Femur (tissue), 1 donor: ENCODE measurements at regions not wholly inside any gene's neighbourhood (a gene's known extent, or its start where the extent isn't known, plus 50 kb on each side); places are given as distances from the start of the nearest gene placed in this dataset.

Experiments used
- DNase-seq: peaks from one replicate; pipeline ENCODE4 v3.0.0-alpha.2; 2017

DNA sequence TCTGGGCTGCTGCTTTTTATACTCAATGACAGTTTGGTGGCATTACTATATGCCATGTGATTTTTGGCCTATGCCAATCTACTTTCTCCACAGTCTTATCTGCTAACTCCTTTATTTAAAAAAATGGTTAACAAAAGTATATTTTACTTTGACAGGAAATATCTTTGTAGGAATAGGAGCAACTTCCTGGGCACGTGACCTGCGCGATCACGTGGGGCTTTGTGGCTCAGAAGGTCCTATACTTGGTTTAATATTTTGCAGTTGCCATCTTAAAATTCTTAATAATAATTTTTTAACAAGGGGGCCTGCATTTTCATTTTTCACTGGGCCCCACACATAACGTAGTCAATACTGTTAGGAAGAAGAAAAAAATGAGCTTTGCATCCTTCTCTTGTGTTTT lies 249.7 kb downstream of the ACTR3 start:
- DNase-seq, result no peak

DNA sequence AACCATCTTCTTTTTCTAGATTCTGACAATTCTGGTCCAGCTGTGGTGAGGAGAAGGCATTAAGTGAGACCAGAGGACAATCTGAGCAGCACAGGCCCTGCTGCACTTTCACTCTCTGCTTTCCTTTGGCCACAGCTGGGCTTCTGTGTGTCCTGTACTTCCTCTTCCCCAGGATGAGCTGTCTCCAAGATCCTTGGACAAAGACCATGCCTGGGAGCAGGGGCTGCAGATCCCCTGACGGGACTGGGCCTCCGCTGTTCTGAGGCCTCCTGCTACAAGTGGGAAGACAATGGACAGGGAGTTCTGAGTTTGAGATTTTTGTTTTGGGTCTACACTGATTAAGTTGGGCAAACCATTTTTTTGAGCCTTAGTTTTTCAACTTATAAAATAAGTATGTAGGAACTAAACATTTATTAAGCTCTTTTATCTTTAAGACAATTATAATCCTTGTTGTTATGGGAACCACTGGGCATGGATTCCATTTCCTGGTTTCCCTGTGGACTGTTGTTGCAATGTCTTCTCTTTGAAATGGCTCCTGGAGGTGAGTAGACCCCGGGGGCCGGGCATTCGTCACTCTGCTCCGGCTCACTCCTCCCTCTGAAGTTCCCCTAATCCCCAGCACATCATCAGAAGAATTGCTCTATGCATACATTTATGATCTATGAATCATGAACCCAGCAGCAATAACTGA lies 266.6 kb downstream of the ACTR3 start:
- peak; percentile 20 for DNase-seq

DNA sequence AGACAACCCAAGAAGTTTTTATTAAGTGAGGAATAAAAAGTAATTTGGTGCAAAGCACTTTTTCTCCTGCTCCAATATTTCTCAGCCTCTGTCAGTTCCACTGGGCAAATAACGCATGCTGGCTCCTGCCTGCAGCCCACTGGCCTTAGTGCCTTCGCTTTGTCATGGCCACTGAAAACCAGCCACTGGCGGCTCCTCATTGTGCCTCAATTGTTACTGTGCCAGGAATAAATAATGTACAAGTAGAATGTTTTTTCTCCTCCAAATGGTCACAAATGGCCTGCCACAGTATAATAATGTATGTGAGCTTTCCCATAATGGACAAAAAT lies 267.1 kb downstream of the ACTR3 start:
- DNase-seq, result no peak

GRCh38 chr2:114160263-114160981 lies 270.5 kb downstream of the ACTR3 start:
- DNase-seq, result no peak

DNA sequence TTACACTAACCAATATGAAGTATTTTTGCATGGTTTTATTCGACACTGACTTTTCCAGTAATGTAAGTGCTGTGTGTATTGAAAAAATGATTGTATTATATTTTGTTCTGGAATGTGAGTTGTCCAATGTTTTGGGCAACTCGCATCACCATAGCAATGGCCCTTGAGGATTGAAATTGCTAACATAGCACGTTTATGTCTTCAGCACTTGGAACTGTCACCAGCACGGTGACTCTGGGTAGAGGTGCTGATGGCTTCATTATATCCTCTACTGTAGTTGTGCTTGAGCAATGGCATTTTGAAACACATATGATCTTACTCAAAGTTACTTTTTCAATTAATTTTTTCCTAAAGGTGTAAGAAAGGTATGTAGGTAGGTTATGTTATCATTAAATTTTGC lies 271.5 kb downstream of the ACTR3 start:
- DNase-seq, result no peak

GRCh38 chr2:114167799-114168198 lies 274.6 kb upstream of the DPP10 start:
- no peak for DNase-seq

DNA sequence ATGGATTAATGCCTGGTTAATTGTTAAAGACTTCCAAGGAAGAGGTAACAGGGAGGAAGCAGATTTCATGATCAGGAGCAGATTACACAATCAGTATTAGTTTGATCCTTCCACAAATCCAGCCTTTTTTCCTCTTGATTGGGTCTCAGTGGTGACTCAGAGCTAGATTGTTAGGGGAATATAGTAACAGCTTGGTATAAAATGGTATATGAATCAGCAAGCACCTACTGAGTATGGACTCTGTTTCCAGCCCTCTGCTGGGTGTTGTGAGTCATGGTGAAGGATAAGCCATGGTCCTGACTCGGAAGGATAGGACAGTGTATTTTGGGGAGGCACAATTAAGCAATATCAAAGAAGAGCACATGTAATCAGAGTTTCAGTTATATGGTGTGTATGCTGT lies 272.4 kb upstream of the DPP10 start:
- no peak for DNase-seq

GRCh38 chr2:114175507-114175906 lies 266.9 kb upstream of the DPP10 start:
- DNase-seq, result no peak

- peak; percentile 19 for DNase-seq
Observed at GRCh38 chr2:114185501-114185900, 256.9 kb upstream of the DPP10 start.

GRCh38 chr2:114192362-114192761 lies 250.1 kb upstream of the DPP10 start:
- DNase-seq, result no peak

DNA sequence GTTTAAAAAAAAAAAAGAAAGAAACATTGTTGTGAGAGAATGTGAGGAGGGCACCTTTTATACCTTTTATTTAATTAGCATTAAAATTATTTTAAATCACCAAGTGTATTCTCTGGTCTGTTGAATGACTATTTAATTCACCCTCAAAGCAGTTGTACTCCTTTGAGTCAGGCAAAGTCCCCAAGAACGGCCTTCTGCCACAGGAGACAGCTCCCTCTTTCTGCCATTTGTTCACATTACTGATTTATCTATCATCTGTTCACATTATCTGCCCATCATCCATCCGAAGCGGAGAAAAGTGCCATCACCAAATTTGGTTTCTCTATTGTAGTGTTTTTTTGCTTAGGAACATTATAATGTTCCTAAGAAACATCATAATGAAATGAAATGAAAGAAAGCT lies 240.7 kb upstream of the DPP10 start:
- no peak for DNase-seq

DNA sequence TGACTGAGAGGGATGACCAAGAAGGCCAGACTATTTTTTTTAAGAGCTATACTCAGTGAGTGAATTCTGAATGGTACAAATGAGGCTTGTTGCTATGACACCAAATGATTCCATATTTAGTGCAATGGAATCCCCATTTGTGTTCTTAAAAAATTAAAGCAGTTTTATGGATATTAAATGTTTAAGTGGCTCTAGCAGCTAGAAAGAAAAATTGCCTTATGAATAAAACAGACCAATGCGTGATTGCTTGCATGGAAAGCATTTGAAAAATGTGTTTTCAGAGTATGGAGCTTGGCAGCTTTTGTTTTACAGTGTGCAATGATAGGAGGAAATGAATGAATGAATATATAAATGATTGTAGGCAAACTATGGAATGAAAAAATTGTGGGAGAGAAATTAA lies 238.8 kb upstream of the DPP10 start:
- DNase-seq, result no peak

GRCh38 chr2:114213808-114214207 lies 228.6 kb upstream of the DPP10 start:
- no peak for DNase-seq

DNA sequence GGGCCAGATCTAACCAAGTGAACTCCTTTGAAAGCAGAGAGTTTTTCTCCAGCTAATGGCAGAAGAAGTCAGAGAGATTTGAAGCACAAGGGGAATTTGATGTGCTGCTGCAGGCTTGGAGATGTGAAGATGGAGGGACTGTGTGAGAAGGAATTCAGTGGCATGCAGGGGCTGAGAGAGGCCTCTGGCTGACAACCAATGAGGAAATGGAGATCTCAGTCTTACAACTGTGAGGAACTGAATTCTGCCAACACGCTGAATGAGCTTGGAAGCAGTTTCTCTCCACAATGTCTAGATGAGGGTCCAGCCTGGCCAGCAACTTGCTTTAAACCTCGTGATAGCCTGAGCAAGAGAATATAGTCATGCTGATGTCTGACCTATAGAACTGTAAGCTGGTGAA lies 224.1 kb upstream of the DPP10 start:
- peak; percentile 35 for DNase-seq

- no peak for DNase-seq
Observed at GRCh38 chr2:114219456-114219855, 223.0 kb upstream of the DPP10 start.

- no peak for DNase-seq
Observed at GRCh38 chr2:114222344-114222743, 220.1 kb upstream of the DPP10 start.

DNA sequence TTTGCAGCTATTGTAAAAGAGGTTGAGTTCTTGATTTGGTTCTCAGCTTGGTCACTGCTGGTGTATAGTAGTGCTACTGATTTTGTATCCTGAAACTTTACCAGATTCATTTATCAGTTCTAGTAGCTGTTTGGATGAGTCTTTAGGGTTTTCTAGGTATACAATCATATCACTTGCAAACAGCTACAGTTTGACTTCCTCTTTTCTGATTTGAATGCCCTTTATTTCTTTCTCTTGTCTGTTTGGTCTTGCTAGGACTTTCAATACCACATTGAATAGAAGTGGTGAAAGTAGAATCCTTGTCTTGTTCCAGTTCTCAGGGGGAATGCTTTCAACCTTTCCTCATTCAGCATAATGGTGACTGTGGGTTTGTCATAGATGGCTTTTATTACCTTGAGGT lies 210.5 kb upstream of the DPP10 start:
- DNase-seq, result no peak

DNA sequence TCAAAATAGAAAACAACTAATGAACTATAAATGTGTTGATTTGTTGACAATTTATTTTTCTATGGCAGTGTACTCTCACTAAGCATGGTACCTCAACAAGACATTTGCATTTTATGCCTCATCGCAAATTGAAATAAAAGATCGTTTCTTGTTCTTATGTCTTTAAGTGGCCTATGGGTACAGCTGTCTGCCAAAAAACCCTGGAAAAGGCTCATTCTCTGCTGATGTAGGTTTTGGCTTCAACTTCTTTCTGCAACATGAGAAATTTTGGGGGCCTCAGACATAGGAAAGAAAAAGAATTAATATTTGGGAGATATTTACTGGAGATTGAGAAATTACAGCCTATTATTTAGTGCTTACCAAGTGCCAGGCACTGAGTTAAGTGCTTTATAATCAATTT lies 205.1 kb upstream of the DPP10 start:
- no peak for DNase-seq

- no peak for DNase-seq
Observed at GRCh38 chr2:114238910-114239559, 203.4 kb upstream of the DPP10 start.

GRCh38 chr2:114248648-114249047 lies 193.8 kb upstream of the DPP10 start:
- no peak for DNase-seq

DNA sequence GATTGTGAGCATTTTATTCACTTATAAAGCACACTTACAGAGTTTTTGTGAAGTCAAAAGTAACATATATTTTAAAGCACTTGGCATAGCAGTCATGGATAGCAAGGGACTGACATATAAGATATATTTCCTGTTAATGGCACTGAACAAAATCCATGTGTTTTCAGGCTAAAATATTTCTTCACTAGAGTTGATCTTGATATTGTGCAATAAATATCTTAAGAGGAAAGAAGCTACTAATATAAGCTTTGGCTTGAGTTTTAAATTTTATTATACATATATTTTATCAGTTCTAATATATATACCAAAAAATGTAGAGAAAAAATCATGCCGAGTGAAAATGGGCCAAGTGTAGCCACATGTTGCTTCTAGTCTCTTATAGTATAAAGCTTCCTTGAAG lies 189.7 kb upstream of the DPP10 start:
- no peak for DNase-seq

DNA sequence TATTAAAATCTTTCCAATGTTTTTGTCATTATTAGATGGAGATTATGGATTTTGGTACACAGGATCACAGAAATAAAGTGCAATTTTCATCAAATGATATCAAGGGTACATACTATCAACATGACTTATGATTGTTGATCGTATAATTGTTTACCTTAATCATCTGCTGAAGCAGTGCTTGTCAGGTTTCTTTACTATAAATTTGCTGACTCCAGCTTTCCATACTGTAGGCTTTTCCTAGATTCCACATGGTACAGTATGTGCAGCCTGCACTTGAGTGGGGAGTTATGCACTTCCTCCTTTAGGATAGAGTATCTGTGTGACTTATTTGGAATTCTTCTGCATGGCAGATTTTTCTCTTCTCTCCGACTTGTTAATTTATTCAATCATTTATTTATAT lies 187.6 kb upstream of the DPP10 start:
- no peak for DNase-seq

DNA sequence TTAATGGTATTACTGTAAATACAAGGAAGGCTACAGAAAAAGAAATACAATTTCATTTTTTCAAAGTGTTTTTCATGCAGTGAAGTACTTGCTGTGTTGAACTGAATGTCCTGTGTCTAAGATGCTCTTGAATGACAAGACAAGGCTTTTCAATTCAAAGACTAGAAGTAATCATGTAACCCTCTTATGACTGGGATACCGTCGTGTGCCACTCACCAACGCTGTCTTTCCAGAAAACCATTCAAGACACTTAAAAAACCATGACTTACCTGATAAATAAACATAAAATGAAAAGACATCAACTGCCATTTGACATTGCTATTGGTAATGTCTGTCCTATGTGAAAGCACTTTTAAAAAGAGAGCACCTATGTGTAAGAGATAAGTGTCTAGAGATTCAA lies 183.1 kb upstream of the DPP10 start:
- no peak for DNase-seq

DNA sequence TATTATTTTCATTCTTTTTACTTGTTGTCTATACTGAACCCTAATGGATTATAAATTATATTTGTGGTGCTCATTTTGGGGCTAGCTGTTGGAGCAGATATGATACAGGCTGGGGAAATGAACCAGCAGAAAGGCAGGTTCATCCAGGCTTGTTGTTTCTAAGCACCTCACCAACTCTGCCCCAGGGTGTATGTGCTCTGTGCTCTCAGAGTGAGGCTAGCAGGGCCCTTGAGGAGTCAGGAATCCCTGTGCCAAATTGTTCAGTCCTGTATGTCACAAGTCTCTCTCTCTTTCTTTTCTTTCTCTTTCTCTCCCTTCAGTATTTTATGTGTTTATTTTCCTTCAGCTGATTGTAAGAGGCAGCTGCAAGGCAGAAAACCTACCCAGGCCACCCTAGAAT lies 181.1 kb upstream of the DPP10 start:
- no peak for DNase-seq

GRCh38 chr2:114265261-114265660 lies 177.2 kb upstream of the DPP10 start:
- DNase-seq, result no peak
